ENCODE measurements at regions not wholly inside any gene's neighbourhood (a gene's known extent, or its start where the extent isn't known, plus 50 kb on each side); places are given as distances from the start of the nearest gene placed in this dataset.
"Not testable (repeated sequence)": the region's sequence is repeated elsewhere in the genome, so short reads cannot be mapped to it uniquely, and the experiment has no call there.

DNA sequence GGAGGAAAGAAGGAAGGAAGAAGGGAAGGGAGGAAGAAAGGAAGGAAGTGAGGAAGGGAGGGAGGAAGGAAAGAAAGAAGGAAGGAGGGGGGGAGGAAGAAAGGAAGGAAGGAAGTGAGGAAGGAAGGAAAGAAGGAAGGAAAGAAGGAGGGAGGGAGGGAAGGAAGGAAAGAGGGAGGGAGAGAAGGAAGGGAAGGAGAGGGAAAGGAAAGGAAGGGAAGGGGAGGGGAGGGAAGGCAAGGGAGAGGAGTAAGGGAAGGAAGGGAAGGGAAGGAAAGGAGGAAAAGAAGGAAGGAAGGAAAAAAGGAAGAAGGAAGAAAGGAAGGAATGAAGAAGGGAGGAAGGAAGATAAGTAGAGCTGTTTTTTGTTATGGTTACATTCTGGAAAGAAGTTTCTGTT lies 141.2 kb downstream of the LRRC3B start:
- no peak for DNase-seq (ENCODE audit: low read depth in 4 of 4, low spot score in 3 of 4)

DNA sequence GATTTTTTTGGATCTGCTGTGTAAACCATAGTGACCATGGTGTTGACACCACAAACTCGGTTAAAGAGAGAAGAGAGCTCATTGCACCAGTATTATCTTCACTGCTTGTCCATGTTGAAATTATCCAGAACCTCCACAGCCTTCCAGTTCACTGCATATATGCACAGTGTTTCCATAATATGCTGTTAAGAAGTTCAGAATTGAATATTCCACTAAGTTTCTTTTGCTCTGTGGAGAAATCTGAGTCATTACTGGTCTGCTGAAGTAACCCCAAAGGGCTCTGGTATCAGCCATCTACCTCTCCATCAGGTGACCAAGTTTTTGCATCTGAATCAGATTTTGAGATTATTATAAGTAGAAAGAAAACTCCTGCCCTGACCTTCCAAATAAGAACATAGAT lies 143.5 kb downstream of the LRRC3B start:
- no peak for DNase-seq (ENCODE audit: low read depth in 4 of 4, low spot score in 3 of 4)

DNA sequence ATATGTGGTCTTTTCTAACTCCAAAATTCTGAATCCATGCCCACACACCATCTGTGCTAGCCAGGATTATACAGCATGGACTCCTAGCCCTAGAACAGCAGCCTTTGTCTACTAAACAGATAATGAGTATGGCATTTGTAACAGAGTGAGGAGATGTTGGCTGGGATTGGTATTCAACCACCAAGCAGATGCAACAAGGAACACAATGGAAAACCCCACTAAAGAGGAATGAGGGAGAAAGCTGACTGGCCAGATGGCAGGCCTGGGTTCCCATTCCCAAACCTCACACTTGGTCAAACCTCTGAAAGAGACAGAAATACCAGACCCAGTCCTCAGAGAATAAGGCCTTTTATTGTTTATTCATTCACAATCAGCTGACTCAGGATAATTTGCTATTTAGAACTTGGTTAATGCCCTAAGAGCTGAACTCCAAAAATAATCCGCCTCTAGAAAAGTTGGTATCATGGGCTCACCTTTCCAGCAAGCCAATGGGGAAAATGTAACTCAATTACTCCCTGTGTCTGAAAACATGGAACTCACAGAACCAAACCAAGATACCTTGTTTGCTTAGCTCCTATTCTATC lies 145.6 kb downstream of the LRRC3B start:
- no peak for DNase-seq (ENCODE audit: low read depth in 4 of 4, low spot score in 3 of 4)

DNA sequence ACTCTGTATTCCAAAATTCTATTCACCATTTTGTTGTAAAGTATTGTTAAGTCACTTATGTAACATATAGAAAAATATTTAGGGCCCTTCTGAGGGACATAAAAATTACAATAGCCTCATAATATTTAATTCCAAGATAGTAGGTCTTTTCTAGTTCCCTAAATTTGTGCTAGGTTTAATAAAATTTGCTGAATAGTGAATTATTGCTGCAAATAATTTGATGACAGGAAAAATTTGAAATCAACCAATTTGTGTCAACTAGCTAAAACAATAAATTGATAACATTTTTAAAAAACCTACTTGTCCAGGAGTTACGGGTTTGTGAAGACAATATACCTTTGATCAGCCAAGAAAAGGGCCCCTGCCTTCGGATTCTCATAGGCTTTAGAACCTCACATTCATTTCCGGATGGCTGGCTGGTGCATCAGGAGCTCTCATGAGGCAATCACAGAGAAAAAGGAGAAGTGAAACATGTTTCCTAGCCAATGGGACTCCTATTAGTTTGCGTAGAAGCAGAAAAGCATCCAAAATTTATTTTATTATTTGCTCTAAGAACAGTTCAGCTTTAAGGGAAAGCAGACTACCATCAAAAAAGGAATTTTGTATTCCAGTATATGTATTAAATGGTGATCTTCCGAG lies 177.2 kb downstream of the LRRC3B start:
- no peak for DNase-seq (ENCODE audit: low read depth in 4 of 4, low spot score in 3 of 4)

DNA sequence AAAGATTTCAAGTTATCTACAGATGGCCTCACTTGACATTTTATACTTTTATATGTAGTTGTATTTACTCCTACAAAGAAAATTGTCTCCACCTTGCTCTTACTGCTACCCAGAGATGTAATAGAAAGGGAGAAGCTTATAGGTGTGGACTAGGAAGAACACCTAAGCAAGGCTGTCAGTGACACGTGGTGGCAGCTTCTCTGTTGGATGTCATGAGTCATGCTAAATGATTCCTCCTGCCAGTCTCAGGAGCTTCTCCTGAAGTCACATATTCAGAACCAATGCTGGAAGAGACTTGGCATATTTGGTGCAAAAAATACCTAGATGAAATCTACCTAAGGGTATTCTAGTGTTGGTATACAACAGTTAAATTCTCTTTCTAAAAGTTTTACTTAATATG lies 184.7 kb downstream of the LRRC3B start:
- DNase-seq (ENCODE audit: low read depth in 4 of 4, low spot score in 3 of 4), result no peak

DNA sequence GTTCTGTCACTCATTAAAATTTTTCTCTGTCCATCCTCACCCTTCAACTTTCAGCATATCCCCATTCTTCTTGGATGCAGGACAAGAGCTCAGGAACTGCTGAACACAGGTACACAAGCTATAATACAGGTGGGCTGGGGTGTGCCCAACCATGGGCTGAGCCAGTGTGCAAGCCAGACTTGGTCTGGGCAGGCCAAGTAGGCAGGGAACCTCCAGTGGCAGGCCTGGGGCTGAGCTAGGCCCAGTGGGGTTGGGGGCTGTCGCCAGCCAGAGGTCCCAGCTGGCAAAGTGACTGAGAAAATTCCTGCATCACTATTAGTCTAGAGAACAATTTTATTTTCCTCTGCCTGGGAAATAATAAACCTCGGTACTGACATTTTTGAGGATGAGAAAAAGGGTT lies 202.9 kb downstream of the LRRC3B start:
- DNase-seq (ENCODE audit: low read depth in 4 of 4, low spot score in 3 of 4), result no peak

DNA sequence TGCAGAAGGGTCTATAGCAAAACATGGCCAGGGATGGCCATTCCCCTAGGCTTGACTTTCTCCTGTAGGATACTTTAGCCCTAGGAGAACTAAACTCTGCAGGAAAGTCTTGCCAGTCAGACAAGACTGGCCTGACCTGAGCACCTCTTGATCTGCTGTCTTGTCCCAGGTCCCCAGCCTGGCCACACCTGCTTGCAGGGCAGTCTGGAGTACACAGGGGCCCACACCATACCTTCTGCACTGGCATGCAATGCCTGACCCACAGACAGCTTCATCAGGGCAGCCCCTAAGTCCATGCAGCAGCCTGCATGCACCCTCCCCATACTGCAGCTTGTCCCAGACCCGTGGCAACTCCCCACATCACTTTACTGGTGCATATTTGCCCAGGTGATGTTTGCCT lies 204.6 kb downstream of the LRRC3B start:
- no peak for DNase-seq (ENCODE audit: low read depth in 4 of 4, low spot score in 3 of 4)

DNA sequence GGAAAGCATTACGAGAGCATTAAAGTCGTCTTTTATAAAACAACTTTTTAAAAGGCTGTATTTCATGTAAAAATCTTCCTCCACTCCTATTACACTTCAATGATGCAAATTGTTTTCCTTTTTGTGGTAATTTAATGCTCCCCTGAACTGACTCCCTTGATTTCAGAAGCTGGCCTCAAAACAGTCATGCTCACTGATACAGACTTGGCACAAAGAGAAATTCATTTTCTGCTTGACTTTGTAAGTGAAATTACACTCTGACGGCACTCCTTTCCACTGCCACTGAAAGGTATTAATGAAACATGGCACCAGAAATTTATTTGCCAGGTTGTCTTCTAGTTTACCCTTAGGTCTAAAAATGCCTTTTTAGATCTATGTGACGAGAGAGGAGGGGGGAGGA lies 215.5 kb downstream of the LRRC3B start:
- DNase-seq (ENCODE audit: low read depth in 4 of 4, low spot score in 3 of 4), result peak in 1 of 4 donors; percentile 7

DNA sequence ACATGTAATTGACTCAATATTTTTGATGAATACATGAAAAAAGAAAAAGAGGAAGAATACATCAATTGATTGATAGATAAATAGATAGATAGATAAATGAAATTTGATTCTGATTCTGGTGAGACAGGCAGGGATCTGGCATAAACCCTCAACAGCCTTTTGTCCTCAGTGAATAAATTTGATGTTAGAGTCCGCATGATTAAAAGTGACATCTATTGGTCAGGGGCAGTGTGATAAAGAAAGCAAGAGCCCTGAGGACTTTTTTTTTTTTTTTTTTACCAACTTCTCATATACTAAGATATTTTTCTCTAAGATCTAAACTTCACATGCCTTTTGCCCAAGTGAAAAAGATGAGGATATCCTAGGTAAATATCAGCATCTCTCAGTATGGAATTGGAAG lies 216.4 kb downstream of the LRRC3B start:
- DNase-seq (ENCODE audit: low read depth in 4 of 4, low spot score in 3 of 4), result no peak

DNA sequence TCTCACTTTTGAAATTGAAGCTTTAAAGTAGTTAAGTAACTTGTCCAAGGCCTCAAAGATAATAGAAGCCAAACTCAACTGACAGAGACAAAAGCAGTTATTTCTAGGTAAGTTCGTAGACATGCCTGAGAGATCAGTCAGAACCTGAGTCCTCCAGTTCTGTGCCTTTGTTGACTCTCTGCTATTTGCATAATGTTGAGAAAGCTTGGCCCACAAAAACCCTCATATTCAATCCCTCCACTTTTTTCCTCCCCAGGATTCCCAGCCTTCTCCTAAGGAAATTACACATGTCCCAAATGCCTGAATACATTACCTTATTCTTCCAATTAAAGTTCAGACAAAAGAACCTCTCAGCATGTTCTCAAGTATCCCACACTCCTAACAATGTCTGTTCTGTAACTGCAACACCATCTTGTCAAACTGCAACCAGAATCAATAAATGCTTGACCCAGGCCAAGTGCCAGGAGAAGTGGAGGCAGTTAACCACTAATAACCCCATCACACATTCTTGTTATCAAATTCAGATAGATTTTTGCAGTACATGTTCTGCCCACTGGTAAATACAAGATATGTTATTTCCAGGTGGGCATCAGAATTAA lies 217.8 kb downstream of the LRRC3B start:
- DNase-seq (ENCODE audit: low read depth in 4 of 4, low spot score in 3 of 4), result no peak

DNA sequence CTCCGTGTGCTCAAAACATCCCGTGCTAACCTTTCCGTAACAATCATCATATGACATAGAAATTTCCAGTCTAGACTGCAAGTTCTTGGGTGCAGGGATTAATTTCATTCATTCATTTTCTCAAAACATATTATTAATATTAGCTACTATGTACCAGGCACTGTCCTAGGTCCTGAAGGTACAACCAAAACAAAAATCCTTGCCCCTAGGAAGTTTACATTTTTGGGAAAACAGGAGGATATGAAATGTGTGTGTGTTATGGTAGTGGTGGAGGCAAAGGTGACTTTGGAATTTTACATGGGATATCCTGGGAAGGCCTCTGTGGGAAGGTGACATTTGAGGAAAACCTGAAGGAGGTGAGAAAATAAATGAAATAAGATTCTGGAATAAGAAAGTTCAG lies 222.6 kb downstream of the LRRC3B start:
- no peak for DNase-seq (ENCODE audit: low read depth in 4 of 4, low spot score in 3 of 4)

DNA sequence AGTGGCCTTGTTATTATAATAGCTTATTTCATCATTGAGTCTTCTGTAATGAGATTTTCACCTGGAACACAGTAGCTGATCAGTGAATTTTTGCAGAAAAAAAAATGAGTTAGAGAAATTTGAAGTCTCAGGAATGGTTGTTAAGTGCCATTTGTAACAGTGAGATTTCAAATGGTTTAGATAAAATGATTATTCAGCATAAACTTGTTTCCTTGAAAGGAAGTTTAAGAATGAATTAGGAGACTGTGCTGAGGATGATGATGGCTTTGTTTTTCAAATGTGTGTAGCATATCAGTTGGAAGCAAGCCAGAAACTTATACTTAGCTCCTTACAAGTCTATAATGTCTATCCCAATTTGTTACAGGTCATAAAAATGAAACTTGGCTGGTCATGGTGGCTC lies 225.1 kb downstream of the LRRC3B start:
- no peak for DNase-seq (ENCODE audit: low read depth in 4 of 4, low spot score in 3 of 4)

DNA sequence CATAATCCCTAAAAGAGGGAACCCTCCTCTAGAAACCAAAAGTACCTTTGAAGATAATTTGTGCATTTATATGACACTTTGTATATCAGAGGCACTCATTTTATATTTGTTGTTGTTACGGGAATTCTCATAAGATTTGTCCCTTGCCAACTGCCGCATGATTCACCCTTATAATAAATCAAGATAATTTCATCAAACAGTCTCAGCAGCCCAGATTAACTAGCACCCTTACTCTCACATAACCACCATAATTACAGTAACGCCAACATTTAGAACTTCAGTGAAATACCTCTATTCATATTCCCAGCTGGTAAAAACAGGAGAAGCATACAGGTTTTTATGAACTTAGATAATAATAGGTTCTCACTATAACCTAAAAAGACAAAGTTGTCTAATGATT lies 271.9 kb downstream of the LRRC3B start:
- no peak for DNase-seq (ENCODE audit: low read depth in 4 of 4, low spot score in 3 of 4)

DNA sequence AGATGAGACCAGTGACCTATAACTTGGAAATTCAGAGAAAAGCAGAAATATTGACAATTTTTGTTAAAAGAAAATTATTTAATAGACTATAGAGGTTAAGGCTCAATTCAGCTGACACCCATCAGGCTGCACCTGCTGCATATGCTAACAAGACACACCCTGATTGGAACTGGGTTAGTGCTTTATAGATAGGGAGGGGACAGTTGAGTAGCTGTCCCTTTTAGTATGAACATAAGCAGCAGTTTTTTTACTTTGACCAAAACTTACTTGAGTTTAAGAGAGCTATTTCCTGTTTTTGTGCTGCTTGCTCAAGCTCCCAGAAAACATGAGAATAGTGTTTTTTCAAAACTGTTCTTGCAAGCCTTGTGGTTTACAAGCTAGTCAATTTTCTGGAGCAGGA lies 292.6 kb downstream of the LRRC3B start:
- no peak for DNase-seq (ENCODE audit: low read depth in 4 of 4, low spot score in 3 of 4)

DNA sequence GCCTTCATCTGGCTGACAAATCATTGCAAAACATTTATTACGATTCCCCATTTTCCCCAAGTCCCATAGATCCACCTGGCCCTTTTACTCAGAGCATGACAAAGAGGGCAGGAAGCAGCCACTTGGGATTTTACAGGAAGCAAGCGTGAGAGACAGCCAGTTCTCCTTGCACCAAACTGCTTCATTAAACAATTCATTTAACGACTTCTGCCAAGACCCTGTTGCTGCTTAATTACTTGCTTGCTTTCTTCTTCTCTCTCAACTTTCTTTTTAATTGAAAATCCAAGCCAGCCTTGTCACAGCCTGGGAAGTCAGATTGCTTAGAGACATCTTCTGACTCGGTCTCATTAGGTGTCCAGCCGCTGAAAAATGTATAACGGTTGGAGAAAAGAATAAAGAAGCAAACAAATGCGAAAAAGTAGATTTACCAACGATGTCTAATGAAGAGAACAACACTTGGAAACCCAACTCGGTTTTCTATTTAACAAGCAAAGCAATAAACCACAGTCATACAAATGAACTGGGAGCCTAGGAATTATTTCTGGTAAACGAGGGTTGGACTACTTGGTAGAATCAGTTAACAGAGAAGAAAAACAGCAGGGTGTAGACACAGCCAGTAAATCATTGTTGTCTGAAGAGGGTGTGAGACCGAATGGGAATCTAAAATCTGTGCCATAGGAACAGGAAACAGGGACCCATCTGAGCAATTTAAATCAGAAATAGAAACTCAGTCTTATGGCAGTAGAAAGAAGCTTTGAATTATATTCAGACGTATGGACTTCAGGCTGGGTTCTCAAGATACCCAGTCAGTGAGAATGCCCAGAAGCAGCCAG lies 298.3 kb downstream of the LRRC3B start:
- no peak for DNase-seq (ENCODE audit: low read depth in 4 of 4, low spot score in 3 of 4)

DNA sequence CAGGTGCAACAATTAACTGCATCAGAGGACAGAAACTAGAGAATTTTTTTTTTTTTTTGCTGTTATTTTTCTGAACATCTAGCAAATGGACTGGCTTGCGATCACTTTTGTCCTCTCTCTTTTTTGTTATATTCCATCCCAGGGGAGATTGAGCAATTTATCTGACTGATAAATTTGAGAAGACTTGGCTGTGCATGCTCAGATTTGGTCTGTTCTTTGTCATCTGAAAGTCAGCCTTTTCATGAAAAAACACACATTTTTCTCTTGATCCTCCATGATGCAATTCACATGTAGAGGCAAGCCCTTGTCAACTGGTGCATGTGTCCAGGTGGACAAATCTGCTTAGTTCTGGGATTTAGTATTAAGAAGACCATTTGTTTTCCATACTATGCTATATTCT lies 309.3 kb downstream of the LRRC3B start:
- no peak for DNase-seq (ENCODE audit: low read depth in 4 of 4, low spot score in 3 of 4)

DNA sequence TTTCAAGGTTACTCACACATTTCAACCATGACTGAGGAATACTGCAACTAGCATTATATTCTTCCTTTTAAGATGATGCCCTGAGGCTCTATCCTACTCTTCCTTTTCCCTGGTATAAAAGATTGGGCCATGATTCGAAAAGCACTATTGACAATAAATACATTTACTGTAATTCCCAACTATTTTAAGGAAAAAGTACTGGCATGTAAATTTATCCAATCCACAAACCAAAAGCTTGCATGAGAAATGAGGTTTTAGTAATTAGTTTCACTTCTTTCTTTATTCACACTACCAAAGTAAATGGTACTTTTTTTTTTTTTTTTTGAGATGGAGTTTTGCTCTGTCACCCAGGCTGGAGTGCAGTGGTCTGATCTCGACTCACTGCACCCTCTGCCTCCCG lies 310.2 kb downstream of the LRRC3B start:
- no peak for DNase-seq (ENCODE audit: low read depth in 4 of 4, low spot score in 3 of 4)

DNA sequence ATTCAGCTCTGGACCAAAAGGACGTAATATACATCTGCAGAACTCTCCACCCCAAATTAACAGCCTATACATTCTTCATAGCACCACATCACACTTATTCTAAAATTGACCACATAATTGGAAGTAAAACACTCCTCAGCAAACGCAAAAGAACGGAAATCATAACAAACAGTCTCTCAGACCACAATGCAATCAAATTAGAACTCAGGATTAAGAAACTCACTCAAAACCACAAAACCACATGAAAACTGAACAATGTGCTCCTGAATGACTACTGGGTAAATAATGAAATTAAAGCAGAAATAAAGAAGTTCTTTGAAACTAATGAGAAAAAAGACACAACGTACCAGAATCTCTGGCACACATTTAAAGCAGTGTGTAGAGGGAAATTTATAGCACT lies 322.9 kb downstream of the LRRC3B start:
- DNase-seq (ENCODE audit: low read depth in 4 of 4, low spot score in 3 of 4), result not testable (repeated sequence)

DNA sequence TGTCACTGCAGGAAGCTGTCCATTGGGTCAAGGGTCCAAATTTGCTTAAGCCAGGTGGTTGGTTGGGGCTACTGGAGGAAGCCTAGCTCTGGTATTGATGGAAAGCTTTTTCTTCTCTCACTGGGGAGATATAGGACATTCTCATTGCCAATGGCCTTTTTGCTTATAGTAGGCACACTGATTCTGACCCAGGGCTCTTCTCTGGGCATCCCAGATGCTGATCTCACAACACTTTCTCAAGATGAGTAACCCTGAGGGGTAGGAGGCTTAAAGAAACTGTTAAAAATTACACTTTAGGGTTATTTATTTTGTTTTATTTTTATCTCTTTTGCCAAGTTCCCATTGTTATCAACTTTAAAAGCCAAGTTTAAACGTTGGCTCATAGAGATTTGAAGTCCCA lies 337.8 kb downstream of the LRRC3B start:
- DNase-seq (ENCODE audit: low read depth in 4 of 4, low spot score in 3 of 4), result no peak

DNA sequence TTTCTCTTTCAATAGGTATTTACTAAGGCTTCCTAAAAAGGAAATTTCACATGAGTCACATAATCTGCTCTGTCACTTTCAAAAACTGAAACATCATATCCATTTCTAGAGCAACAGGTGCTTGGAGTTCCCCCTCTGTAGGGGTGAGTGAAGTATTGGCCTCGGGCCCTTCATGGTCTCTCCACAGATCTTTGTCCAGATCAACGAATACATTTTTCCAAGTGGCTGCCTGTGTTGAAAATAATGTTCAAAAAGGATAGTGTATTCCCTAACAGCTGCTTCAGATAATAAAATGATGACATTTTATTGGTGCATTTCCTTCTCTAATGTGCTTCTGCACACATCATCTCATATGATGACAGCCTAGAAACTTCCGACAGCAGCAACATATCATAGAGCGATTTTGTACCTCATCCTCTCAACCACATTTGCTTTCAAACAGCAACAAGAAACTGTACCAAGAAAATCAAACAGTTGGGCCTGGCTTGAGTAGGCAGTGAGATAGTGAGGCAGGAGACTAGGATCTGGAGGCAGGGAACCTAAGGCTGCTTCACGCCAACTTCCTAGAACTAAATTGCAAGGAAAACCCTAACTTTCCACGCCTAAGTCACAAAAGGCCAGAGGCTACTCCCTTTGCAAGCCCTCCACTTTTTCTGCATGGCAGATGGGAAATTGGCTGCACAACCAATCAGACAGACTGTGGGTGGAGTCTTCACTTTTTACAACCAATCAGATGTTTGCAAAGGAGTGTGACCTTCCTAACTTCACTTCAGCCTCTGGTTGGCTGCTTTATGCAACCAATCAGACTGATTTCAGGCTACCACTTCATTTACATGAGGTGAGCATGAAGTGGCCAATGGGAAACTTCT lies 340.2 kb downstream of the LRRC3B start:
- no peak for DNase-seq (ENCODE audit: low read depth in 4 of 4, low spot score in 3 of 4)

DNA sequence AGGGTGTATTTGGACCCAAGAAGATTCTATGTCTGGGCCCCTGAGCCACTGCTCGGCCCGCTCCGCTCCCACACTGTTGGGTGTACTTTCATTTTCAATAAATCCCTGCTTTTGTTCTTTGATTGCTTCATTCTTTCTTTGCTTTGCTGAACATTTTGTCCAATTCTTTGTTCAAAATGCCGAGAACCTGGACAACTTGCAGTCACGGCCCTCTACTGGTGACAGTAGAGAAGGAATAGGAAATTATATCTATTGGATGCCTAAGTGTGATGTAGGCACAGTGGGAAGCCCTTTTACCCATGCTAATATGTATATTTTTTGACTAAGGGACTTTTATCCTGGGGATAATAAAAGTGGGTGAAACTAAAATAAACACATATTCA lies 340.8 kb downstream of the LRRC3B start:
- DNase-seq (ENCODE audit: low read depth in 4 of 4, low spot score in 3 of 4), result no peak
